ENCODE measurements at regions not wholly inside any gene's neighbourhood (a gene's known extent, or its start where the extent isn't known, plus 50 kb on each side); places are given as distances from the start of the nearest gene placed in this dataset.

- Histone ChIP-seq H3K9me3 (no peaks in the 10 kb centered on the region), H3K27ac (no peak overlapping the region), H3K4me1 (peaks cover 28% of the 10 kb centered on the region), H3K36me3 (ENCODE audit: insufficient read depth in 1 of 2, low read depth in 1 of 2) (no peaks in the 10 kb centered on the region), H3K4me3 (no peak overlapping the region), H3K27me3 (ENCODE audit: insufficient read depth in 3 of 3, low read length in 2 of 3) (no peaks in the 10 kb centered on the region)
- intact Hi-C loops (cut with DNase I): no loop called here
- no peak for ATAC-seq
- no peak for TF ChIP-seq CTCF (IDR thresholded peaks at IDR 0.05)
- DNase-seq: no peak
- 62 to 74% (median 65%) methylated on average over 2 of the region's 2 CpGs for WGBS, 3 donors
These were observed 648.9 kb upstream of the KLF4 start for GRCh38 chr9:108138516-108138915.

GRCh38 chr9:108136656-108137055 is 647.1 kb upstream of the KLF4 start:
- Histone ChIP-seq H3K4me3 (no peak overlapping the region), H3K4me1 (peaks cover 10% of the 10 kb centered on the region), H3K36me3 (ENCODE audit: insufficient read depth in 1 of 2, low read depth in 1 of 2) (no peaks in the 10 kb centered on the region), H3K27me3 (ENCODE audit: insufficient read depth in 3 of 3, low read length in 2 of 3) (no peaks in the 10 kb centered on the region), H3K27ac (no peak overlapping the region), H3K9me3 (no peaks in the 10 kb centered on the region)
- TF ChIP-seq CTCF (IDR thresholded peaks at IDR 0.05): no peak
- ATAC-seq (no peak), DNase-seq (no peak)
- 13 to 29% (median 22%) methylated on average over 1 of the region's 1 CpG for WGBS, 3 donors
- intact Hi-C loops (cut with DNase I): no loop called here

- ATAC-seq: no peak
- WGBS, 3 donors: 87 to 92% (median 90%) methylated on average over 4 of the region's 4 CpGs
- DNase-seq: no peak
- Histone ChIP-seq H3K4me3 (no peak overlapping the region), H3K9me3 (no peaks in the 10 kb centered on the region), H3K27me3 (ENCODE audit: insufficient read depth in 3 of 3, low read length in 2 of 3) (no peaks in the 10 kb centered on the region), H3K4me1 (peaks cover 7% of the 10 kb centered on the region), H3K36me3 (ENCODE audit: insufficient read depth in 1 of 2, low read depth in 1 of 2) (no peaks in the 10 kb centered on the region), H3K27ac (no peak overlapping the region)
- intact Hi-C loops (cut with DNase I): no loop called here
- TF ChIP-seq CTCF (IDR thresholded peaks at IDR 0.05): no peak
These were observed 645.0 kb upstream of the KLF4 start for GRCh38 chr9:108134486-108135128.

- ATAC-seq (no peak), DNase-seq (no peak)
- no peak for TF ChIP-seq CTCF (IDR thresholded peaks at IDR 0.05)
- WGBS, 3 donors: 80 to 82% (median 82%) methylated on average over 3 of the region's 3 CpGs
- no peaks in the 10 kb centered on the region for H3K27me3 ChIP-seq (ENCODE audit: insufficient read depth in 3 of 3, low read length in 2 of 3)
- H3K4me3 ChIP-seq: no peak overlapping the region
- no peak overlapping the region for H3K27ac ChIP-seq
- no peaks in the 10 kb centered on the region for H3K36me3 ChIP-seq (ENCODE audit: insufficient read depth in 1 of 2, low read depth in 1 of 2)
- H3K9me3 ChIP-seq: no peaks in the 10 kb centered on the region
- intact Hi-C loops (cut with DNase I): no loop called here
- peaks cover 7% of the 10 kb centered on the region for H3K4me1 ChIP-seq
These were observed 644.1 kb upstream of the KLF4 start for GRCh38 chr9:108133680-108134079.

GRCh38 chr9:108133101-108133500 is 643.5 kb upstream of the KLF4 start:
- no peak overlapping the region for H3K27ac ChIP-seq
- H3K36me3 ChIP-seq (ENCODE audit: insufficient read depth in 1 of 2, low read depth in 1 of 2): no peaks in the 10 kb centered on the region
- H3K27me3 ChIP-seq (ENCODE audit: insufficient read depth in 3 of 3, low read length in 2 of 3): no peaks in the 10 kb centered on the region
- H3K4me1 ChIP-seq: peaks cover 7% of the 10 kb centered on the region
- no peak for TF ChIP-seq CTCF (IDR thresholded peaks at IDR 0.05)
- DNase-seq (no peak), ATAC-seq (no peak)
- H3K9me3 ChIP-seq: no peaks in the 10 kb centered on the region
- intact Hi-C loops (cut with DNase I): no loop called here
- H3K4me3 ChIP-seq: no peak overlapping the region
